Tibial nerve (tissue), 4 donors: ENCODE measurements at regions not wholly inside any gene's neighbourhood (a gene's known extent, or its start where the extent isn't known, plus 50 kb on each side); places are given as distances from the start of the nearest gene placed in this dataset.

Source experiments
- DNase-seq, 2 donors: peaks; one replicate each; pipeline ENCODE4 v3.0.0-alpha.2; 2019; ENCODE audit warnings: low spot score in 2 of 2
- H3K27ac ChIP-seq, 4 donors: fragments of 200-600 bp; sonication (generic) in 3 of 4; one replicate each; pipeline ENCODE4 v1.5.1; 2017 to 2019; ENCODE audit warnings: mild to moderate bottlenecking in 1 of 4
- H3K27me3 ChIP-seq, 2 donors: fragments of 200-600 bp; sonication (generic) in 1 of 2; one replicate each; pipeline versions ENCODE4 v1.5.1 to v1.6.0; 2017 to 2019
- H3K36me3 ChIP-seq, 3 donors: fragments of 200-600 bp; sonication (generic); one replicate each; pipeline ENCODE4 v1.5.1; 2018 to 2019
- H3K4me1 ChIP-seq, 4 donors: fragments of 200-600 bp; sonication (generic) in 3 of 4; one replicate each; pipeline ENCODE4 v1.5.1; 2017 to 2019
- H3K4me3 ChIP-seq, 4 donors: fragments of 200-600 bp; sonication (generic) in 3 of 4; one replicate each; pipeline ENCODE4 v1.5.1; 2017 to 2019; ENCODE audit warnings: mild to moderate bottlenecking in 1 of 4, moderate library complexity in 1 of 4
- H3K9me3 ChIP-seq, 4 donors: fragments of 200-600 bp; sonication (generic) in 3 of 4; one replicate each; pipeline ENCODE4 v1.5.1; 2017 to 2019
- EP300 ChIP-seq, 2 donors: sonication (generic); formaldehyde crosslinking; IDR thresholded peaks; one replicate each; pipeline ENCODE4 v1.6.1; 2017; ENCODE audit warnings: antibody characterized with exemption in 2 of 2, mild to moderate bottlenecking in 1 of 2
- POLR2A ChIP-seq, 2 donors: fragments of 450-650 bp; IDR thresholded peaks; one replicate each; pipeline ENCODE4 v1.6.1; 2017; ENCODE audit warnings: antibody characterized with exemption in 2 of 2, mild to moderate bottlenecking in 2 of 2, moderate library complexity in 2 of 2
- WGBS, 2 donors: methylation state at CpG; one replicate each; pipeline ENCODE4 v1.1.5; 2018; 5-methylcytosine and 5-hydroxymethylcytosine counted together
- TF ChIP-seq, protein P1 (sequence below), 5 experiments: fragments of 200-600 bp in 3 of 5; fragments of 450-650 bp in 2 of 5; sonication (generic) in 3 of 5; IDR thresholded peaks; one replicate each; pipeline ENCODE4 v1.5.1; 2016 to 2019; ENCODE audit warnings: antibody characterized with exemption in 5 of 5, mild to moderate bottlenecking in 3 of 5, moderate library complexity in 2 of 5

GRCh38 chr2:105989070-105989469 lies 205.0 kb downstream of the UXS1 start:
- Histone ChIP-seq H3K27me3 (no peaks in the 10 kb centered on the region), H3K4me1 (no peaks in the 10 kb centered on the region), H3K9me3 (peaks cover 0 to 34% (median 4%) of the 10 kb centered on the region in 4 donors), H3K4me3 (no peak overlapping the region), H3K36me3 (no peaks in the 10 kb centered on the region), H3K27ac (no peak overlapping the region)
- no peak for DNase-seq
- no peak for TF ChIP-seq POLR2A (IDR thresholded peaks at IDR 0.05)
- TF ChIP-seq, protein P1, sequence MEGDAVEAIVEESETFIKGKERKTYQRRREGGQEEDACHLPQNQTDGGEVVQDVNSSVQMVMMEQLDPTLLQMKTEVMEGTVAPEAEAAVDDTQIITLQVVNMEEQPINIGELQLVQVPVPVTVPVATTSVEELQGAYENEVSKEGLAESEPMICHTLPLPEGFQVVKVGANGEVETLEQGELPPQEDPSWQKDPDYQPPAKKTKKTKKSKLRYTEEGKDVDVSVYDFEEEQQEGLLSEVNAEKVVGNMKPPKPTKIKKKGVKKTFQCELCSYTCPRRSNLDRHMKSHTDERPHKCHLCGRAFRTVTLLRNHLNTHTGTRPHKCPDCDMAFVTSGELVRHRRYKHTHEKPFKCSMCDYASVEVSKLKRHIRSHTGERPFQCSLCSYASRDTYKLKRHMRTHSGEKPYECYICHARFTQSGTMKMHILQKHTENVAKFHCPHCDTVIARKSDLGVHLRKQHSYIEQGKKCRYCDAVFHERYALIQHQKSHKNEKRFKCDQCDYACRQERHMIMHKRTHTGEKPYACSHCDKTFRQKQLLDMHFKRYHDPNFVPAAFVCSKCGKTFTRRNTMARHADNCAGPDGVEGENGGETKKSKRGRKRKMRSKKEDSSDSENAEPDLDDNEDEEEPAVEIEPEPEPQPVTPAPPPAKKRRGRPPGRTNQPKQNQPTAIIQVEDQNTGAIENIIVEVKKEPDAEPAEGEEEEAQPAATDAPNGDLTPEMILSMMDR (IDR thresholded peaks at IDR 0.05): no peak
- TF ChIP-seq EP300 (IDR thresholded peaks at IDR 0.05): no peak

GRCh38 chr2:105977807-105978206 lies 216.3 kb downstream of the UXS1 start:
- Histone ChIP-seq H3K27me3 (no peaks in the 10 kb centered on the region), H3K36me3 (no peaks in the 10 kb centered on the region), H3K27ac (no peak overlapping the region), H3K4me1 (no peaks in the 10 kb centered on the region), H3K4me3 (no peak overlapping the region), H3K9me3 (peaks cover 0 to 25% (median 0%) of the 10 kb centered on the region in 4 donors)
- WGBS, 2 donors: 83 to 84% methylated on average over 1 of the region's 1 CpG
- DNase-seq: no peak
- TF ChIP-seq, protein P1 (IDR thresholded peaks at IDR 0.05): no peak
- TF ChIP-seq EP300 (IDR thresholded peaks at IDR 0.05): no peak
- TF ChIP-seq POLR2A (IDR thresholded peaks at IDR 0.05): no peak

DNA sequence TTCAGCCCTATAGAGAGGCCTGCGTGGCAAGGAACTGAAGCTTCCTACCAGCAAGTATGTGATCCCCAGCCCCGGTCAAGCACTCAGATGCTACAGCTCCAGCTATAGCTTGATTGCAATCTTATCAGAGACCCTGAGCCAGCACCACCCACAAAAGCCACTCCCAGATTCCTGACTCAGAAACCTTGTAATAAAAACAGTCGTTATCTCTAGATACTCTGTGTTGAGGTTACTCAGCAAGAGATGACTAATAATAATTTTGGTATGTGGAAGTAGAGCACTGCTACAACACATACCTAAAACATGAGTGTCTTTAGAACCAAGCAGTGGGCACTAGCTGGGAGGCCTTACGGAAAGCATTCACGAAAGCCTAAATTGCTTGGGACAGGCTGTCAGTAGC lies 216.9 kb downstream of the UXS1 start:
- no peaks in the 10 kb centered on the region for H3K36me3 ChIP-seq
- H3K27ac ChIP-seq: no peak overlapping the region
- DNase-seq: no peak
- H3K27me3 ChIP-seq: no peaks in the 10 kb centered on the region
- H3K9me3 ChIP-seq: peaks cover 0 to 25% (median 0%) of the 10 kb centered on the region in 4 donors
- TF ChIP-seq, protein P1 (IDR thresholded peaks at IDR 0.05): no peak
- TF ChIP-seq POLR2A (IDR thresholded peaks at IDR 0.05) (no peak), EP300 (IDR thresholded peaks at IDR 0.05) (no peak)
- H3K4me1 ChIP-seq: no peaks in the 10 kb centered on the region
- WGBS, 2 donors: 91 to 96% methylated on average over 5 of the region's 5 CpGs
- H3K4me3 ChIP-seq: no peak overlapping the region

GRCh38 chr2:105974812-105975211 lies 219.3 kb downstream of the UXS1 start:
- no peak for DNase-seq
- Histone ChIP-seq H3K27me3 (no peaks in the 10 kb centered on the region), H3K9me3 (peaks cover 0 to 21% (median 0%) of the 10 kb centered on the region in 4 donors)

DNA sequence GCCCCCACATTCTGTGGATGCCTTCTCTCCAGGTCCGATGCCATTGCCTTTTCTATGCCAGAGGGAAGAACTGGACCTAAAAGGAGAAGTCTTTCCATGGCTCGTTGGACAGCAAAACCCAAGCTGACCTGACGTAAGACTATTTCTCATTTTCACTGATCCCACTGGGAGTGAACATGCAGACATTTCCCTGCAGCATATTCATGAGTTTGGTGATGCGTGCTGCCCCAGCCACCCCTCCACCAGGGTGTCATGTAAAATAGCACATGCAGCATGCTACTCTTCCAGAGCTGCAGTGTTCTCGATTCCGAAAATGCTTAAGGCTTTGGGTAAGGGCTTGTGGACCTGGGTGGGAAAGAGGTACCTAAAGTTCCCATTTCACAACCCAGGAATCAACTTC lies 221.2 kb downstream of the UXS1 start:
- Histone ChIP-seq H3K4me3 (no peak overlapping the region), H3K27ac (no peak overlapping the region), H3K4me1 (no peaks in the 10 kb centered on the region), H3K27me3 (no peaks in the 10 kb centered on the region), H3K36me3 (no peaks in the 10 kb centered on the region), H3K9me3 (peaks cover 0 to 18% (median 0%) of the 10 kb centered on the region in 4 donors)
- 89 to 94% methylated on average over 6 of the region's 6 CpGs for WGBS, 2 donors
- DNase-seq: no peak
- TF ChIP-seq, protein P1 (IDR thresholded peaks at IDR 0.05): no peak
- no peak for TF ChIP-seq POLR2A (IDR thresholded peaks at IDR 0.05)
- no peak for TF ChIP-seq EP300 (IDR thresholded peaks at IDR 0.05)

More at GRCh38 chr2:105974812-105975211, 219.3 kb downstream of the UXS1 start:
- no peaks in the 10 kb centered on the region for H3K36me3 ChIP-seq
- H3K4me1 ChIP-seq: no peaks in the 10 kb centered on the region
- no peak overlapping the region for H3K4me3 ChIP-seq
- no peak overlapping the region for H3K27ac ChIP-seq
- TF ChIP-seq POLR2A (IDR thresholded peaks at IDR 0.05) (no peak), EP300 (IDR thresholded peaks at IDR 0.05) (no peak)
- TF ChIP-seq, protein P1 (IDR thresholded peaks at IDR 0.05): no peak
